GM18858 (cell line): ENCODE measurements at regions not wholly inside any gene's neighbourhood (a gene's known extent, or its start where the extent isn't known, plus 50 kb on each side); places are given as distances from the start of the nearest gene placed in this dataset.
"Not testable (repeated sequence)": the region's sequence is repeated elsewhere in the genome, so short reads cannot be mapped to it uniquely, and the experiment has no call there.

ENCODE experiments used
- ATAC-seq: cut with Tn5 transposase; IDR thresholded peaks from one replicate; pipeline ENCODE4 v1.9.1; 2021; ENCODE audit not compliant: unreplicated experiment

- ATAC-seq, result no peak
Observed at GRCh38 chr20:22690616-22691179, 106.3 kb upstream of the FOXA2 start.

- ATAC-seq, result peak; percentile 71
Observed at GRCh38 chr20:22691369-22692118, 107.2 kb upstream of the FOXA2 start.

DNA sequence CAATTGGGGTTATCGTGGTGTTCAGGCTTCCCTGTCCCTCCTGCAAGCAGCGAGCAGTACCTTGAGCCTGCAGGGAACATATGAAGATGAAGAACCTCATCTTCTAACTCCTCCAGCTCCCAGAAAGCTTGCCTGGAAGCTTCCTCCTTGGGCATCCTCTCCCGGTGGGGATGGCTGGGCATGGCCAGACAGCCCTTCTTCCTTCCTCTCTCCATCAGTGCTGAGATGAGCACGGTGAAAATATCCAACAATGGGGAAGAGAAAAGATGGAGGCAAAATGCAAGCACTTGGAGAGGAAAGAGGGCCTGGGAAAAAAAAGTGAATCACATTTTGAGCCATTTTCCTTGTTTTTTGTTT lies 107.7 kb upstream of the FOXA2 start:
- ATAC-seq, result no peak

- not testable (repeated sequence) for ATAC-seq
Observed at GRCh38 chr20:22692620-22693019, 108.2 kb upstream of the FOXA2 start.

DNA sequence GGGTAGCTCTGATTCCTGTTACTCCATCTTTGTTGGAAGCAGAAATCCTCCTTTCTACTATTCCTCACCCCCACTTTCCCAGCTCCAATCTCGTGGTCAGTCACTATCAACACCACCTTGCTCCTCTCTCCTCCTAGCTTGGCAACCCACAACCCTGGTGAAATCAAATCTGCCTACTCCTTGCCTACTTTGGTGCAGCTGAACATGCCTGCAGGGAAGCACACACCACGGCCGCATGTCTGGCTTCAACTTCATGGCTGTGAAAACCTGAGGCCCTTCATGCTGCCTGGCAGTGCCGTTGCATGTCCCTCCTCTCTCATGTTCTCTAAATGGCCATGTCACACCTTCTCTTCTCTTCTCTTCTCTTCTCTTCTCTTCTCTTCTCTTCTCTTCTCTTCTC lies 112.4 kb upstream of the FOXA2 start:
- ATAC-seq, result no peak

DNA sequence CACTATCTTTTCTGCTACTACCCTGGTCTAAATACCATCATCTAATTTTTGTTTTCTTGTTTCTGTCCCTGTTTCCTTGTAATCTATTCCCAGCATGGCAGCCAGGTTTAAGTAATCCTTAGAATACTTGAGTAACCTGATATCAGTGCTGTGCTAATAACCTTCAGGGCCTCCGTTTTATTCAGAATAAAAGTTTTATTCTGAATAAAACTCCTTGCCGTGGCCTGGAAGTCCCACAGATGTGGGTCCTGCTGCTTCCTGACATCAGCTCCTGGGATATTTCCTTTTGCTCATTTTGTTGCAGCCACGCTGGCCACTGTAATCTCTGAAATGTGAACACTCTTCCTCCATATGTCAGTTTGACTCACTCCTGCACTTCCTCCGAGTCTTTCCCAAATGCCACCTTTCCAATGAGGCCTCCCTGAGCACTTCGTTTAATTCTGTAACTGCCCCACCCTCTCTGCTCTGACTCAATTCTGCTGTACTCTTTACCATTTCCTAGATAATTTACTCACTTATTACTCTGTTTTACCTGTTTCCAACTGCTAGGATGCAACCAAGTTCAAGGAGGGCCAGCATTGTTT lies 114.0 kb upstream of the FOXA2 start:
- no peak for ATAC-seq

- no peak for ATAC-seq
Observed at GRCh38 chr20:22699396-22699795, 115.0 kb upstream of the FOXA2 start.

DNA sequence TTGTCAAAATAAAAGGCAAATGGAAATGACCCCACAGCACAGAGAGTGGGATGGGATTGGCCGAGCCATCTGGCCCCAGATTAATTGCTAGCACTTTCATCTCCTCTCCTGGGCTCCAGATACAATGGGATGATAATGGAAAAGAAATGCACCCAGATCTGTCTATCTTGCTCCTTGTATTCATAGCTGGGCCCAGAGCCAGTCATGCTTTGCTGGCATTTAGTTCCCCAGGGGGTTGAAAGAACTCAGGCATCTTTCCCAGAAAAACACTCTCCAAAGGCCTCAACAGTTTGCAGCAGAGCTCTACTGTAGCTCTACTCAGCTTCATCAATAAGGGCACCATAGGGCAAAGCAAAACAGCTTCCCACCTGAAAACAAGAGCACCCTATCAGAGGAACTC lies 116.0 kb upstream of the FOXA2 start:
- ATAC-seq, result no peak

DNA sequence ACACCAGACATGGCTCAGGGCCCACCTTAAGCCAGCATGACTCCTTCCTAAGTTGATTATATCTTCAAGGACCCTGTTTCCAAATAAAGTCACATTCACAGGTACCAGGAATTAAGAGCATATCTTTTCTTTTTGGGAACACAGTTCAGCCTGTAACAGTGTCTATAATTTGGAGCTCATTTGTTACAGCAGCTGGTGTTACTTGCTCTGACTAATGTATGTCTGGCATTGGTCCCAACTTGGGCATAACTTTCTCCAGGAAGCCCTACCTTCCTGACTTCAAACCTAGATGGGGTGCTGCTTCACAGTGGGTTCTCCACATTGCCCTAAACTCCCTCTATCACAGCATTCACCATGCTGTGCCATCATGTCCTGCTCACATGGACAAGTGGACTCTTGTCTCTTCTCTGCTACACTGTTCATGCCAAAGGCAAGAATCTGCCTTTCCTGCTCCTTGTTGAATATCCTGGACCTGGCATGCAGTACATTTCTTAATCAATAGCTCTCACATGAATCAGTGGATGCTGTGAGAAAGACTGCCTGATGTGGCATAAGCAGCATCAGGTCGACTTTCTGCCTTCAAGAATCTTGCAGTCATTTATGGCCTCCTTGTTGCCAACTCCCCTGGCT lies 117.4 kb upstream of the FOXA2 start:
- ATAC-seq, result no peak

GRCh38 chr20:22703843-22704242 lies 119.5 kb upstream of the FOXA2 start:
- ATAC-seq, result no peak

GRCh38 chr20:22711971-22712755 lies 127.8 kb upstream of the FOXA2 start:
- ATAC-seq, result no peak

- ATAC-seq, result no peak
Observed at GRCh38 chr20:22716821-22717351, 132.5 kb upstream of the FOXA2 start.

GRCh38 chr20:22717466-22717865 lies 133.1 kb upstream of the FOXA2 start:
- no peak for ATAC-seq

- no peak for ATAC-seq
Observed at GRCh38 chr20:22719167-22719591, 134.8 kb upstream of the FOXA2 start.

GRCh38 chr20:22720206-22720605 lies 135.8 kb upstream of the FOXA2 start:
- ATAC-seq, result no peak

DNA sequence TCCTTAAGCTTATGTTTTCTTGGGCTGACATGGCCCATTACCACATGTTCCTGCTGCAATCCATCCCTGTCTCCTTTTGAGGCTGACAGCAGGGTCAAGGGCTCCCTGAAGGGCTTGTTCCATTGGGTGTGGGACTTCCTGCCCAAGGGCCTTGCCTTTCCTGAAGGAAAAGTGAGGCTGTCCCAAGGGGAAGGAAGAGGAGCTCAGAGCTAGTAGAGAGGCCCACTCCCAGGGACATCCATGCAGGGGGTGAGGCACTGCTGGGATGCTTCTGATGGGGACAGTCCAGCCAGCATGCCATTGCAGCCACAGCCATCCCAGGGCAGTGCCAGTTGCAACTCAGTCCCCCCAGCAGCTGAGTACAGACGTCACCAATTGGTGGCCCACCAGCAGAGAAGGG lies 138.4 kb upstream of the FOXA2 start:
- ATAC-seq, result no peak

DNA sequence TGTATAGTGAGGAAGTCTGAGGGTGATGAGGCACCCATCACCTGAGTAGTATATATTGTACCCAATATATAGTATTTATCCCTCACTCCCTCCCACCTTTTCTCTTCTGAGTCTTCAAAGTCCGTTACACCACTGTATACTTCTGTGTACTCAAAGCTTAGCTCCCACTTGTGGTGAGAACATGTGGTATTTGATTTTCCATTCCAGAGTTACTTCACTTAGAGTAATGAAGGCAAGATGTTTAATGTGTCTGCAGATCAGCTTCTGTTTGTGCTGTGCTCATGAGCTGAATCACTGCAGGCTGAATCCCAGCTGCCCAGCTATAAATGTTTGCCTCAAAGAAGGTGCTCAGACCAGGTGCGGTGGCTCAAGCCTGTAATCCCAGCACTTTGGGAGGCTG lies 139.3 kb upstream of the FOXA2 start:
- ATAC-seq, result no peak

- ATAC-seq, result no peak
Observed at GRCh38 chr20:22728146-22728745, 143.9 kb upstream of the FOXA2 start.

DNA sequence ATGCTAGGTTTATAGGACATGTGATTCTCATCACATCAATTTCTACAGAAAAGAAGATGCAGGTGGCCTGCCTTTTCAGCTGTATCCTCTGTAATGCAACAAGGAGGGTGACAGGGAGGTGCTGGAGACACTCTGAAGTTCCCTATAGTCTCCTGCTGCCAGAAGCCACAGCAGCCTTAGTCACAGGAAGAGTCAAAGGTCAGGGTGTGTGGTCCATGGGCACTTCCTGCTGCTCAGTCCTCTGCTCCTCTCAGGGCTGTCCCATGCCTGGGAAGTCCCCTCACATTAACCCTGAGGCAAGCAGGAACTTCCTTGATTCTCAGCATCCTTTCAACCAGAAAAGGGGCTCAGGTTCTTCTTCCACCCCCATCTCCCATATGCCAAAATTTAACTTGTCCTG lies 144.8 kb upstream of the FOXA2 start:
- no peak for ATAC-seq

DNA sequence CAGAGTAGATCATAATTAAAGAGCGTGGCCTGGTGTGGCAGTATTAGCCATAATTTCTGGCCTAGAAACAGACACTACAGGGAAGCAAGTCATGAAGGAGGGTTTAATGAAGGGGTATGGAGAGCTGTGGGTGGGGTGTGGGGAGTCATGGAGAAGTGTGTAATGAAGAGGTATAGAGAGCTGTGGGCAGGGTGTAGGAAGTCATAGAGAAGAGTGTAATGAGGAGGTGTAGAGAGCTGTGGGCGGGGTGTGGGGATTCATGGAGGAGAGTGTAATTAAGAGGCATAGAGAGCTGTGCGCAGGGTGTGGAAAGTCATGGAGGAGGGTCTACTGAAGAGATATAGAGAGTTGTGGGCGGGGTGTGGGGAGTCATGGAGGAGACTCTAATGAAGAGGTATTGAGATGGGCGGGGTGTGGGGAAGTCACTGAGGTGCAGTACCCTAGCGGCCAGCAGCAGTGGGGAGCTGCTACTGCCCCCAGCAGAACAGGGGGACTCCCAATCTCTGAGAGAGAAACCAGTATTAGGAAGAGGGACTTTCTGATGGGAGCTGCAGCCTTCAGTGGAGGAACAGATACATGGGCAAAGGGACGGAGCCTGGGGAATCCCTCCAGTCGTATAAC lies 145.4 kb upstream of the FOXA2 start:
- no peak for ATAC-seq
